ENCODE measurements at regions not wholly inside any gene's neighbourhood (a gene's known extent, or its start where the extent isn't known, plus 50 kb on each side); places are given as distances from the start of the nearest gene placed in this dataset.

GRCh38 chr14:85912141-85912540 lies 382.2 kb downstream of the FLRT2 start:
- no peaks in the 10 kb centered on the region for H4K20me1 ChIP-seq (ENCODE audit: insufficient read depth, low read length)
- H2AFZ ChIP-seq (ENCODE audit: low read length), result no peak overlapping the region
- DNase-seq (ENCODE audit: insufficient read length, low spot score, missing footprints), result no peak
- no peak for TF ChIP-seq CTCF (IDR thresholded peaks at IDR 0.05; ENCODE audit: extremely low read depth, low read depth, low read length)
- H3K9me3 ChIP-seq (ENCODE audit: low read depth, low read length), result no peaks in the 10 kb centered on the region
- no peak overlapping the region for H3K27ac ChIP-seq (ENCODE audit: low read depth, low read length)
- H3K4me2 ChIP-seq (ENCODE audit: insufficient read depth, low read length), result no peak overlapping the region
- H3K27me3 ChIP-seq (ENCODE audit: insufficient read depth, low read length), result no peaks in the 10 kb centered on the region
- H3K36me3 ChIP-seq (ENCODE audit: insufficient read depth, low read length), result no peaks in the 10 kb centered on the region
- H3K79me2 ChIP-seq (ENCODE audit: insufficient read depth, low read length), result no peaks in the 10 kb centered on the region
- H3K4me3 ChIP-seq (ENCODE audit: insufficient read depth, low read length), result no peak overlapping the region
- H3K4me1 ChIP-seq (ENCODE audit: insufficient read depth, low read length), result no peaks in the 10 kb centered on the region

- Histone ChIP-seq H3K27ac (ENCODE audit: low read depth, low read length) (no peak overlapping the region), H3K4me1 (ENCODE audit: insufficient read depth, low read length) (no peaks in the 10 kb centered on the region), H3K27me3 (ENCODE audit: insufficient read depth, low read length) (no peaks in the 10 kb centered on the region), H3K36me3 (ENCODE audit: insufficient read depth, low read length) (no peaks in the 10 kb centered on the region), H2AFZ (ENCODE audit: low read length) (no peak overlapping the region), H3K4me2 (ENCODE audit: insufficient read depth, low read length) (no peak overlapping the region), H4K20me1 (ENCODE audit: insufficient read depth, low read length) (no peaks in the 10 kb centered on the region), H3K79me2 (ENCODE audit: insufficient read depth, low read length) (no peaks in the 10 kb centered on the region), H3K9me3 (ENCODE audit: low read depth, low read length) (no peaks in the 10 kb centered on the region), H3K4me3 (ENCODE audit: insufficient read depth, low read length) (no peak overlapping the region)
- TF ChIP-seq CTCF (IDR thresholded peaks at IDR 0.05; ENCODE audit: extremely low read depth, low read depth, low read length), result no peak
- no peak for DNase-seq (ENCODE audit: insufficient read length, low spot score, missing footprints)
These were observed 381.1 kb downstream of the FLRT2 start for GRCh38 chr14:85911044-85911443.

GRCh38 chr14:85909581-85909980 lies 379.6 kb downstream of the FLRT2 start:
- no peak for DNase-seq (ENCODE audit: insufficient read length, low spot score, missing footprints)
- no peak overlapping the region for H3K27ac ChIP-seq (ENCODE audit: low read depth, low read length)
- H3K9me3 ChIP-seq (ENCODE audit: low read depth, low read length), result no peaks in the 10 kb centered on the region
- H3K4me3 ChIP-seq (ENCODE audit: insufficient read depth, low read length), result no peak overlapping the region
- H3K79me2 ChIP-seq (ENCODE audit: insufficient read depth, low read length), result no peaks in the 10 kb centered on the region
- no peaks in the 10 kb centered on the region for H4K20me1 ChIP-seq (ENCODE audit: insufficient read depth, low read length)
- no peaks in the 10 kb centered on the region for H3K4me1 ChIP-seq (ENCODE audit: insufficient read depth, low read length)
- no peaks in the 10 kb centered on the region for H3K36me3 ChIP-seq (ENCODE audit: insufficient read depth, low read length)
- H3K27me3 ChIP-seq (ENCODE audit: insufficient read depth, low read length), result no peaks in the 10 kb centered on the region
- no peak for TF ChIP-seq CTCF (IDR thresholded peaks at IDR 0.05; ENCODE audit: extremely low read depth, low read depth, low read length)
- no peak overlapping the region for H3K4me2 ChIP-seq (ENCODE audit: insufficient read depth, low read length)
- H2AFZ ChIP-seq (ENCODE audit: low read length), result no peak overlapping the region

GRCh38 chr14:85907536-85907935 lies 377.6 kb downstream of the FLRT2 start:
- Histone ChIP-seq H3K4me3 (ENCODE audit: insufficient read depth, low read length) (no peak overlapping the region), H3K4me2 (ENCODE audit: insufficient read depth, low read length) (no peak overlapping the region), H2AFZ (ENCODE audit: low read length) (no peak overlapping the region), H3K79me2 (ENCODE audit: insufficient read depth, low read length) (no peaks in the 10 kb centered on the region), H4K20me1 (ENCODE audit: insufficient read depth, low read length) (no peaks in the 10 kb centered on the region), H3K27me3 (ENCODE audit: insufficient read depth, low read length) (no peaks in the 10 kb centered on the region), H3K27ac (ENCODE audit: low read depth, low read length) (no peak overlapping the region), H3K4me1 (ENCODE audit: insufficient read depth, low read length) (no peaks in the 10 kb centered on the region), H3K9me3 (ENCODE audit: low read depth, low read length) (no peaks in the 10 kb centered on the region), H3K36me3 (ENCODE audit: insufficient read depth, low read length) (no peaks in the 10 kb centered on the region)
- no peak for TF ChIP-seq CTCF (IDR thresholded peaks at IDR 0.05; ENCODE audit: extremely low read depth, low read depth, low read length)
- DNase-seq (ENCODE audit: insufficient read length, low spot score, missing footprints), result no peak
